Gastrocnemius medialis (tissue), 4 donors: ENCODE measurements at regions not wholly inside any gene's neighbourhood (a gene's known extent, or its start where the extent isn't known, plus 50 kb on each side); places are given as distances from the start of the nearest gene placed in this dataset.

Experiments used
- POLR2A ChIP-seq, 2 donors: fragments of 450-650 bp; IDR thresholded peaks; one replicate each; pipeline ENCODE4 v1.6.1; 2017; ENCODE audit warnings: antibody characterized with exemption in 2 of 2, mild to moderate bottlenecking in 2 of 2, moderate library complexity in 2 of 2
- TF ChIP-seq, protein P1 (sequence below), 5 experiments: fragments of 450-650 bp in 3 of 5; fragments of 200-600 bp in 2 of 5; sonication (generic) in 2 of 5; IDR thresholded peaks in 4 of 5; conservative IDR thresholded peaks in 1 of 5; 1 replicate in 4 of 5; 2 replicates in 1 of 5; pipeline ENCODE4 v1.5.1; 2016 to 2019; ENCODE audit warnings: antibody characterized with exemption in 5 of 5, mild to moderate bottlenecking in 3 of 5, moderate library complexity in 3 of 5

- TF ChIP-seq, protein P1, sequence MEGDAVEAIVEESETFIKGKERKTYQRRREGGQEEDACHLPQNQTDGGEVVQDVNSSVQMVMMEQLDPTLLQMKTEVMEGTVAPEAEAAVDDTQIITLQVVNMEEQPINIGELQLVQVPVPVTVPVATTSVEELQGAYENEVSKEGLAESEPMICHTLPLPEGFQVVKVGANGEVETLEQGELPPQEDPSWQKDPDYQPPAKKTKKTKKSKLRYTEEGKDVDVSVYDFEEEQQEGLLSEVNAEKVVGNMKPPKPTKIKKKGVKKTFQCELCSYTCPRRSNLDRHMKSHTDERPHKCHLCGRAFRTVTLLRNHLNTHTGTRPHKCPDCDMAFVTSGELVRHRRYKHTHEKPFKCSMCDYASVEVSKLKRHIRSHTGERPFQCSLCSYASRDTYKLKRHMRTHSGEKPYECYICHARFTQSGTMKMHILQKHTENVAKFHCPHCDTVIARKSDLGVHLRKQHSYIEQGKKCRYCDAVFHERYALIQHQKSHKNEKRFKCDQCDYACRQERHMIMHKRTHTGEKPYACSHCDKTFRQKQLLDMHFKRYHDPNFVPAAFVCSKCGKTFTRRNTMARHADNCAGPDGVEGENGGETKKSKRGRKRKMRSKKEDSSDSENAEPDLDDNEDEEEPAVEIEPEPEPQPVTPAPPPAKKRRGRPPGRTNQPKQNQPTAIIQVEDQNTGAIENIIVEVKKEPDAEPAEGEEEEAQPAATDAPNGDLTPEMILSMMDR (IDR thresholded peaks at IDR 0.05 in 4 of 5, conservative IDR thresholded peaks at IDR 0.05 in 1 of 5), result no peak
- TF ChIP-seq POLR2A (IDR thresholded peaks at IDR 0.05), result no peak
Measured at GRCh38 chr2:57450170-57450569, 596.4 kb upstream of the VRK2 start.
